Ascending aorta (tissue), 2 donors: ENCODE measurements at regions not wholly inside any gene's neighbourhood (a gene's known extent, or its start where the extent isn't known, plus 50 kb on each side); places are given as distances from the start of the nearest gene placed in this dataset.
A peak's percentile ranks its signal among the peaks of the same experiment; 100 is the strongest.

Source experiments
- DNase-seq, 2 donors: peaks; one replicate each; pipeline ENCODE4 v3.0.0-alpha.2; 2019; ENCODE audit warnings: low spot score in 2 of 2
- H3K27ac ChIP-seq, 2 donors: fragments of 200-600 bp; sonication (generic); one replicate each; pipeline ENCODE4 v1.5.1; 2016 to 2017; ENCODE audit warnings: mild to moderate bottlenecking in 1 of 2
- H3K27me3 ChIP-seq: fragments of 200-600 bp; sonication (generic); one replicate; pipeline ENCODE4 v1.5.1; 2017
- H3K36me3 ChIP-seq, 2 donors: fragments of 200-600 bp; sonication (generic); one replicate each; pipeline ENCODE4 v1.5.1; 2016
- H3K4me1 ChIP-seq, 2 donors: fragments of 200-600 bp; sonication (generic); one replicate each; pipeline ENCODE4 v1.5.1; 2016 to 2017; ENCODE audit warnings: mild to moderate bottlenecking in 1 of 2
- H3K4me3 ChIP-seq, 2 donors: fragments of 200-600 bp; sonication (generic); one replicate each; pipeline ENCODE4 v1.5.1; 2016 to 2017; ENCODE audit warnings: mild to moderate bottlenecking in 1 of 2
- H3K9me3 ChIP-seq, 2 donors: fragments of 200-600 bp; sonication (generic); one replicate each; pipeline ENCODE4 v1.5.1; 2016
- CTCF ChIP-seq, 3 experiments: fragments of 200-600 bp in 2 of 3; fragments of 450-650 bp in 1 of 3; sonication (generic) in 2 of 3; IDR thresholded peaks; one replicate each; pipeline ENCODE4 v1.5.1; 2016 to 2019; ENCODE audit warnings: antibody characterized with exemption in 3 of 3, mild to moderate bottlenecking in 1 of 3, moderate library complexity in 1 of 3
- intact Hi-C: fragments of 100-400 bp; cut with DNase I; formaldehyde crosslinking; loops from one replicate; pipeline ENCODE4 v1.15.1; 2023

- Histone ChIP-seq H3K4me1 (no peaks in the 10 kb centered on the region), H3K36me3 (peaks cover 0 to 12% of the 10 kb centered on the region in 2 donors), H3K4me3 (peak overlapping the region; percentile 57 to 74), H3K9me3 (no peaks in the 10 kb centered on the region), H3K27ac (peak overlapping the region; percentile 81 to 83), H3K27me3 (no peaks in the 10 kb centered on the region)
- no peak for DNase-seq
- intact Hi-C loops = no loop called here
- no peak for TF ChIP-seq CTCF (IDR thresholded peaks at IDR 0.05)
Observed at GRCh38 chrX:46447384-46447783, 97.8 kb downstream of the ZNF674 start.

GRCh38 chrX:46446727-46447378 is 98.4 kb downstream of the ZNF674 start:
- H3K4me1 ChIP-seq = no peaks in the 10 kb centered on the region

GRCh38 chrX:46444011-46444410 is 101.2 kb downstream of the ZNF674 start:
- Histone ChIP-seq H3K36me3 (no peaks in the 10 kb centered on the region), H3K4me3 (no peak overlapping the region), H3K27me3 (no peaks in the 10 kb centered on the region), H3K27ac (no peak overlapping the region), H3K9me3 (no peaks in the 10 kb centered on the region), H3K4me1 (no peaks in the 10 kb centered on the region)
- no peak for TF ChIP-seq CTCF (IDR thresholded peaks at IDR 0.05)
- no peak for DNase-seq
- intact Hi-C loops = no loop called here

More at GRCh38 chrX:46446727-46447378, 98.4 kb downstream of the ZNF674 start:
- peak; percentile 34 to 89 for DNase-seq
- TF ChIP-seq CTCF (IDR thresholded peaks at IDR 0.05) = no peak
- intact Hi-C loops = no loop called here
- H3K4me3 ChIP-seq = peak overlapping the region; percentile 57 to 74
- no peaks in the 10 kb centered on the region for H3K27me3 ChIP-seq
- H3K36me3 ChIP-seq = peaks cover 0 to 9% of the 10 kb centered on the region in 2 donors
- no peaks in the 10 kb centered on the region for H3K9me3 ChIP-seq
- peak overlapping the region; percentile 81 to 83 for H3K27ac ChIP-seq

- intact Hi-C loops = no loop called here
- no peak for TF ChIP-seq CTCF (IDR thresholded peaks at IDR 0.05)
- no peak overlapping the region for H3K27ac ChIP-seq
- H3K36me3 ChIP-seq = no peaks in the 10 kb centered on the region
- no peak for DNase-seq
- no peaks in the 10 kb centered on the region for H3K4me1 ChIP-seq
- no peaks in the 10 kb centered on the region for H3K9me3 ChIP-seq
- no peak overlapping the region for H3K4me3 ChIP-seq
- H3K27me3 ChIP-seq = no peaks in the 10 kb centered on the region
Observed at GRCh38 chrX:46436744-46437143, 108.5 kb downstream of the ZNF674 start.

GRCh38 chrX:46433892-46434291 is 111.3 kb downstream of the ZNF674 start:
- H3K27me3 ChIP-seq = no peaks in the 10 kb centered on the region
- no peak overlapping the region for H3K4me3 ChIP-seq
- no peak for DNase-seq
- no peaks in the 10 kb centered on the region for H3K9me3 ChIP-seq
- H3K36me3 ChIP-seq = no peaks in the 10 kb centered on the region
- TF ChIP-seq CTCF (IDR thresholded peaks at IDR 0.05) = no peak
- intact Hi-C loops = no loop called here
- no peaks in the 10 kb centered on the region for H3K4me1 ChIP-seq
- no peak overlapping the region for H3K27ac ChIP-seq
